ENCODE measurements at regions not wholly inside any gene's neighbourhood (a gene's known extent, or its start where the extent isn't known, plus 50 kb on each side); places are given as distances from the start of the nearest gene placed in this dataset.

GRCh38 chr2:23293731-23294130, 91.2 kb upstream of the KLHL29 start:
- ATAC-seq (no peak), DNase-seq (no peak)
- no peaks in the 10 kb centered on the region for H3K9me3 ChIP-seq

GRCh38 chr2:23294238-23294637, 90.7 kb upstream of the KLHL29 start:
- FAIRE-seq (no peak), DNase-seq (no peak), ATAC-seq (no peak)
- intact Hi-C loops (cut with DNase I): no loop called here
- H3K27ac ChIP-seq: no peak overlapping the region
- 56 to 64% methylated on average over 4 of the region's 4 CpGs for WGBS, 2 donors
- no peaks in the 10 kb centered on the region for H3K4me1 ChIP-seq
- TF ChIP-seq CTCF (IDR thresholded peaks at IDR 0.05): no peak
- H3K4me3 ChIP-seq: no peak overlapping the region
- H3K36me3 ChIP-seq: no peaks in the 10 kb centered on the region
- H3K9me3 ChIP-seq: no peaks in the 10 kb centered on the region
- H3K27me3 ChIP-seq: no peaks in the 10 kb centered on the region

More at GRCh38 chr2:23293731-23294130, 91.2 kb upstream of the KLHL29 start:
- Histone ChIP-seq H3K27me3 (no peaks in the 10 kb centered on the region), H3K36me3 (no peaks in the 10 kb centered on the region), H3K4me3 (no peak overlapping the region), H3K4me1 (no peaks in the 10 kb centered on the region), H3K27ac (no peak overlapping the region)
- WGBS, 2 donors: 58 to 59% methylated on average over 7 of the region's 7 CpGs
- intact Hi-C loops (cut with DNase I): no loop called here
- no peak for FAIRE-seq
- TF ChIP-seq CTCF (IDR thresholded peaks at IDR 0.05): no peak

DNA sequence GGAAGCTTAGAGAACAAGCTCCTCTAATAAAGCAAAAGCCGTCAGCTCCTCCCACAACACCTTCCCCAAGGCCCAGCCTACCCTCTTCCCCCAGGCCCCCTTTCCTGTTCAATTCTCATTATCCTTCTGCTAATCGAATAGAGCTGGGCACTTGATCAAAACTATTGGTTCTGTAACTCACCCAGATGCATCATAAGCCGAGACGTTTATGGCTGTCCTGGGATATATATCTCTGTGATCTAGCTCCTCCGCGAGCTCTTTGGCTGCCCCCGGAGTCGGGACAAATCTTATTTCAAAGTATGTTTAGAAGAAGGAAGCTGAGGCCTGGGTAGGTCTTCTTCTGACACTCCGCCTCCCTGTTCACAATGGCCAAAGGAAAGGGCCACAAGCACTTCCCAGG, 88.3 kb upstream of the KLHL29 start:
- no peak for FAIRE-seq
- H3K27ac ChIP-seq: no peak overlapping the region
- WGBS, 2 donors: 74 to 85% methylated on average over 9 of the region's 9 CpGs
- H3K27me3 ChIP-seq: no peaks in the 10 kb centered on the region
- H3K9me3 ChIP-seq: no peaks in the 10 kb centered on the region
- intact Hi-C loops (cut with DNase I): no loop called here
- no peak for TF ChIP-seq CTCF (IDR thresholded peaks at IDR 0.05)
- ATAC-seq: no peak
- DNase-seq: no peak
- no peaks in the 10 kb centered on the region for H3K4me1 ChIP-seq
- no peak overlapping the region for H3K4me3 ChIP-seq
- H3K36me3 ChIP-seq: no peaks in the 10 kb centered on the region

DNA sequence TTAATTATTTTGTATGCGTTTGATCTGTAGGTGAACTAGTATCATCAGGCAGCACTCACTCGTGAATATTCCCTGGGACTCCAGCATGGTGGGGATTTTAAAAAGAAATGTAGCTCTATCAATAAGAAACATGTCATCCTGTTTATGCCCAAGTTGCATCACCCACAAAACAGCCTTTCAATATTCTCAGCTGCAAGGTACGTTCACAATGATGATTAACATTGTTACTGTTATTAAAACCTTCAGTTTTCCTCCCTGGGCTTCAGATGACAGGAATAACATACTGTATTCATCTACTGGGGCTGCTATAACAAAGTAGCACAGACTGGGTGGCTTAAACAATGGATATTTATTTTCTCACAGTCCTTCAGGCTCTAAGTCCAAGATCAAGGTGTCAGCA, 87.9 kb upstream of the KLHL29 start:
- intact Hi-C loops (cut with DNase I): no loop called here
- no peaks in the 10 kb centered on the region for H3K4me1 ChIP-seq
- H3K27ac ChIP-seq: no peak overlapping the region
- H3K9me3 ChIP-seq: no peaks in the 10 kb centered on the region
- DNase-seq (no peak), ATAC-seq (no peak), FAIRE-seq (no peak)
- H3K27me3 ChIP-seq: no peaks in the 10 kb centered on the region
- no peaks in the 10 kb centered on the region for H3K36me3 ChIP-seq
- WGBS, 2 donors: 46 to 77% methylated on average over 3 of the region's 3 CpGs
- no peak for TF ChIP-seq CTCF (IDR thresholded peaks at IDR 0.05)
- no peak overlapping the region for H3K4me3 ChIP-seq

DNA sequence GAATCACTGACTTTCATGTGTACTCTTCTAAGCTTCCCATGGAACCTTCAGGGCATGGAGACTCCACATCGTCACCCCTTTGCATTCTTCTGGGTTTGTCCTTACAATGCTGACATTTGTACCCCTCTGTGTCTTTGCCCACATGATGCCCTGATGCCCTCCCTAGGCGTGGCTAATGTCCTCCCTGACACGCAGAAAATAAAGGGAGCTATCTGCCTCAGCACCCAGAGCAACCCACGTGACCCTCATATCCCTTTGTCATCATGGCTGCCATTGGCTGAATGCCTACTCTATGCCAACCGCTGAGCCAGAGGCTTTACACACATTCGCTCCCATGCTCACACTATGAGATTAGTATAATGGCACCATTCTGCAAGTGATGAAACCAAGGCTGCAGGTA, 86.4 kb upstream of the KLHL29 start:
- no peaks in the 10 kb centered on the region for H3K36me3 ChIP-seq
- ATAC-seq (no peak), FAIRE-seq (no peak), DNase-seq (no peak)
- H3K9me3 ChIP-seq: no peaks in the 10 kb centered on the region
- intact Hi-C loops (cut with DNase I): no loop called here
- no peak for TF ChIP-seq CTCF (IDR thresholded peaks at IDR 0.05)
- no peak overlapping the region for H3K27ac ChIP-seq
- no peaks in the 10 kb centered on the region for H3K4me1 ChIP-seq
- no peak overlapping the region for H3K4me3 ChIP-seq
- no peaks in the 10 kb centered on the region for H3K27me3 ChIP-seq
- 72 to 81% methylated on average over 6 of the region's 6 CpGs for WGBS, 2 donors

All from pancreas (tissue), 10 donors.